ENCODE measurements at regions not wholly inside any gene's neighbourhood (a gene's known extent, or its start where the extent isn't known, plus 50 kb on each side); places are given as distances from the start of the nearest gene placed in this dataset.

DNA sequence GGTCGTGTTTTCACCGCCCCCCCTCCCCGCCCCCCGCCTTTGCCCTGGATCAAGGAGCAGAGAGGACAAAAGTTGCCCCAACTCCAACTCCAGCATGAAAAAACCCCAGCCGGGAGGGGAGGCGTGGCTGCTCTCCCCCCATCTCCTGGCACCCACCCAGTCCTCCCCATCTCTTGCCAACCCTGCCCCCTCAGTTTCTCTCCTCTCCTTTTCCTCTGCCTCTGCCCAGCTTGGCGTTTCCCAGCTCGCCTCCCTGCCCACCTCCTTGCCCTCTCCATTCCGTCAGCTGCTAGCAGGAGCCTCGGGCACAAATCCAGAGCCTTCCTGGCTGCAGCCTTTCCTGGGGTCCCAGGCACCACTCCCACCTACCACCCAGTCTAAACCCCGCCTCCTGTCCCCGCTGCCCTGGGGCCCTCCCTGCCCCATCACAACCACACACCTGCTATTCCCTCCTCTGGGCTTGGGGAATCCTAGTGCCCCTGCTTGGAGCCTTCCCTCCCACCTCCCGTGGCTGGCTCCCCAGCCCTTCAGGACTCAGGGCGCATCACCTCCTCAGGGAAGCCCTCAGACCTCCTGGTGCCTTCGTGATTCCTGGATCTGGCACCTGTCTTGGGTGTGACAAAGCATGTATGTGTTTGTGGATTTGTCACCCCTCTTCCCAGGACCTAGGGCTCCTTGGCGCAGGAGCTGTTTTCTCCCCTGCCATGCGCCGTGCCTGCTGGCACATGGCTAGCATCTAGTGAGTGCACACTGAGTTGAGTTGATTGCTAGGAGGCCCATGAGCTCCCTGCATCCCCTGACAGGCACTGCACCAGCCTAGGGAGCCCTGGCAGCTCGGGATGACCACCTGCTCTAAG, 209.1 kb downstream of the TFCP2L1 start:
- POLR2A ChIA-PET, result interaction anchor here (0.6 kb wide), 1 partner anchor 9 kb away, joined by 3 read pairs; no protein-coding TSS in a partner anchor
- Histone ChIP-seq H4K20me1 (ENCODE audit: control insufficient read depth, insufficient read depth) (no peaks in the 10 kb centered on the region; the same call in 1 of the 2 replicates), H2AFZ (ENCODE audit: control insufficient read depth, low read depth, low read length) (no peak overlapping the region), H3K27ac (ENCODE audit: control insufficient read depth, insufficient read depth) (no peak overlapping the region), H3K79me2 (ENCODE audit: control insufficient read depth, insufficient read depth, low read length) (no peaks in the 10 kb centered on the region), H3K9ac (ENCODE audit: control insufficient read depth, insufficient read depth, low read length) (no peak overlapping the region), H3K4me1 (ENCODE audit: control insufficient read depth, insufficient read depth, low read length) (no peaks in the 10 kb centered on the region), H3K4me2 (ENCODE audit: control insufficient read depth, insufficient read depth) (no peak overlapping the region), H3K36me3 (ENCODE audit: control insufficient read depth in 2 of 2, insufficient read depth in 2 of 2, low read length in 1 of 2) (no peaks in the 10 kb centered on the region), H3K4me3 (no peak overlapping the region), H3K9me3 (replicated peaks; ENCODE audit: control insufficient read depth, insufficient read depth, low read length) (no peaks in the 10 kb centered on the region), H3K27me3 (replicated peaks in 1 of 2; ENCODE audit: control insufficient read depth in 2 of 2, insufficient read depth in 2 of 2, low read length in 1 of 2) (no peaks in the 10 kb centered on the region; a peak in 1 of 4 replicates)
- 9% methylated on average over 15 of the region's 19 CpGs for WGBS (ENCODE audit: insufficient coverage, insufficient replicate concordance, low lambda C conversion rate, missing lambda C conversion rate)
- ATAC-seq (no peak), FAIRE-seq (no peak), DNase-seq (ENCODE audit: low read depth, low spot score) (no peak)
- no peak for TF ChIP-seq SRF (IDR thresholded peaks at IDR 0.05; ENCODE audit: low read depth in 2 of 2, low read length in 2 of 2)
- TF ChIP-seq, protein P1, sequence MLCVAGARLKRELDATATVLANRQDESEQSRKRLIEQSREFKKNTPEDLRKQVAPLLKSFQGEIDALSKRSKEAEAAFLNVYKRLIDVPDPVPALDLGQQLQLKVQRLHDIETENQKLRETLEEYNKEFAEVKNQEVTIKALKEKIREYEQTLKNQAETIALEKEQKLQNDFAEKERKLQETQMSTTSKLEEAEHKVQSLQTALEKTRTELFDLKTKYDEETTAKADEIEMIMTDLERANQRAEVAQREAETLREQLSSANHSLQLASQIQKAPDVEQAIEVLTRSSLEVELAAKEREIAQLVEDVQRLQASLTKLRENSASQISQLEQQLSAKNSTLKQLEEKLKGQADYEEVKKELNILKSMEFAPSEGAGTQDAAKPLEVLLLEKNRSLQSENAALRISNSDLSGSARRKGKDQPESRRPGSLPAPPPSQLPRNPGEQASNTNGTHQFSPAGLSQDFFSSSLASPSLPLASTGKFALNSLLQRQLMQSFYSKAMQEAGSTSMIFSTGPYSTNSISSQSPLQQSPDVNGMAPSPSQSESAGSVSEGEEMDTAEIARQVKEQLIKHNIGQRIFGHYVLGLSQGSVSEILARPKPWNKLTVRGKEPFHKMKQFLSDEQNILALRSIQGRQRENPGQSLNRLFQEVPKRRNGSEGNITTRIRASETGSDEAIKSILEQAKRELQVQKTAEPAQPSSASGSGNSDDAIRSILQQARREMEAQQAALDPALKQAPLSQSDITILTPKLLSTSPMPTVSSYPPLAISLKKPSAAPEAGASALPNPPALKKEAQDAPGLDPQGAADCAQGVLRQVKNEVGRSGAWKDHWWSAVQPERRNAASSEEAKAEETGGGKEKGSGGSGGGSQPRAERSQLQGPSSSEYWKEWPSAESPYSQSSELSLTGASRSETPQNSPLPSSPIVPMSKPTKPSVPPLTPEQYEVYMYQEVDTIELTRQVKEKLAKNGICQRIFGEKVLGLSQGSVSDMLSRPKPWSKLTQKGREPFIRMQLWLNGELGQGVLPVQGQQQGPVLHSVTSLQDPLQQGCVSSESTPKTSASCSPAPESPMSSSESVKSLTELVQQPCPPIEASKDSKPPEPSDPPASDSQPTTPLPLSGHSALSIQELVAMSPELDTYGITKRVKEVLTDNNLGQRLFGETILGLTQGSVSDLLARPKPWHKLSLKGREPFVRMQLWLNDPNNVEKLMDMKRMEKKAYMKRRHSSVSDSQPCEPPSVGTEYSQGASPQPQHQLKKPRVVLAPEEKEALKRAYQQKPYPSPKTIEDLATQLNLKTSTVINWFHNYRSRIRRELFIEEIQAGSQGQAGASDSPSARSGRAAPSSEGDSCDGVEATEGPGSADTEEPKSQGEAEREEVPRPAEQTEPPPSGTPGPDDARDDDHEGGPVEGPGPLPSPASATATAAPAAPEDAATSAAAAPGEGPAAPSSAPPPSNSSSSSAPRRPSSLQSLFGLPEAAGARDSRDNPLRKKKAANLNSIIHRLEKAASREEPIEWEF (IDR thresholded peaks at IDR 0.05; ENCODE audit: insufficient replicate concordance, low read depth, low read length), result no peak
- TF ChIP-seq NBN (IDR thresholded peaks at IDR 0.05), result no peak
- TF ChIP-seq ZNF24 (IDR thresholded peaks at IDR 0.05), result no peak
- RAD21 ChIA-PET (ENCODE audit: unreplicated experiment), result no interaction called here
- in situ Hi-C loops (cut with MboI), result loop anchor here (25.0 kb wide), 1 partner anchor 636 kb away; no protein-coding TSS in a partner anchor
- SMC1A ChIA-PET (ENCODE audit: uncharacterized antibody, unreplicated experiment), result interaction anchor here (0.7 to 2.0 kb wide), 2 partner anchors 10 to 995 kb away, joined by 3 to 7 read pairs; no protein-coding TSS in a partner anchor
- no TSS peak for BruUV-seq (replicated peaks)
- CTCF ChIA-PET, result interaction anchor here (1.0 to 1.9 kb wide), 6 partner anchors 9 to 382 kb away, joined by 3 to 5 read pairs (median 4); no protein-coding TSS in a partner anchor
- intact Hi-C loops (cut with micrococcal nuclease; ENCODE audit: unreplicated experiment), result no loop called here
